Keratinocyte (primary cell): ENCODE measurements at regions not wholly inside any gene's neighbourhood (a gene's known extent, or its start where the extent isn't known, plus 50 kb on each side); places are given as distances from the start of the nearest gene placed in this dataset.

Experiments
- DNase-seq: peaks from one replicate; pipeline ENCODE4 v3.0.0-alpha.2; 2011; ENCODE audit warnings: low read depth, missing footprints, low spot score
- FAIRE-seq: peaks from 2 replicates; lab custom pipeline; 2011; peaks lifted over from hg19 to GRCh38; lab: Jason Lieb, UNC
- H2AFZ ChIP-seq: 2 replicates; pipeline ENCODE4 v1.6.0; 2012; ENCODE audit warnings: low read length, control low read depth, inconsistent platforms; ENCODE audit not compliant: control insufficient read depth
- H3K27ac ChIP-seq: 2 replicates; pipeline ENCODE4 v1.5.1; 2011; ENCODE audit warnings: low read length; ENCODE audit not compliant: control insufficient read depth, insufficient read depth
- H3K27me3 ChIP-seq: 3 replicates; pipeline ENCODE4 v1.6.0; 2011; ENCODE audit warnings: low read length; ENCODE audit not compliant: control insufficient read depth, insufficient read depth; ENCODE audit errors: extremely low read depth
- H3K36me3 ChIP-seq, 2 experiments: 2 replicates in 1 of 2; 3 replicates in 1 of 2; pipeline ENCODE4 v1.5.1; 2011; ENCODE audit warnings: low read length in 2 of 2, mild to moderate bottlenecking in 1 of 2; ENCODE audit not compliant: control insufficient read depth in 2 of 2, insufficient read depth in 2 of 2; ENCODE audit errors: extremely low read depth in 1 of 2
- H3K4me1 ChIP-seq: 3 replicates; pipeline ENCODE4 v1.5.1; 2011; ENCODE audit warnings: low read length; ENCODE audit not compliant: control insufficient read depth, insufficient read depth; ENCODE audit errors: extremely low read depth
- H3K4me2 ChIP-seq: 3 replicates; pipeline ENCODE4 v1.6.0; 2011; ENCODE audit warnings: low read depth, low read length; ENCODE audit not compliant: control insufficient read depth, insufficient read depth; ENCODE audit errors: extremely low read depth
- H3K4me3 ChIP-seq, 3 experiments: fragments of 200-600 bp in 1 of 3; sonication (generic) in 1 of 3; 2 replicates in 2 of 3; 3 replicates in 1 of 3; pipeline ENCODE4 v1.5.1; 2011 to 2016; ENCODE audit warnings: low read length in 3 of 3, mild to moderate bottlenecking in 3 of 3, control low read depth in 2 of 3, inconsistent platforms in 1 of 3, low read depth in 1 of 3, mixed read lengths in 1 of 3, mixed run types in 1 of 3, moderate library complexity in 1 of 3; ENCODE audit not compliant: control insufficient read depth in 2 of 3, insufficient read depth in 2 of 3; ENCODE audit errors: extremely low read depth in 1 of 3
- H3K79me2 ChIP-seq: 2 replicates; pipeline ENCODE4 v1.6.0; 2012; ENCODE audit warnings: low read length; ENCODE audit not compliant: control insufficient read depth, insufficient read depth
- H3K9ac ChIP-seq: 3 replicates; pipeline ENCODE4 v1.6.0; 2011; ENCODE audit warnings: low read length; ENCODE audit not compliant: control insufficient read depth, insufficient read depth; ENCODE audit errors: extremely low read depth
- H3K9me1 ChIP-seq: 3 replicates; pipeline ENCODE4 v1.6.0; 2011; ENCODE audit warnings: low read length; ENCODE audit not compliant: control insufficient read depth, insufficient read depth; ENCODE audit errors: extremely low read depth
- H3K9me3 ChIP-seq: 2 replicates; pipeline ENCODE4 v1.5.1; 2012; ENCODE audit warnings: low read depth, low read length; ENCODE audit not compliant: control insufficient read depth
- H4K20me1 ChIP-seq: 3 replicates; pipeline ENCODE4 v1.6.0; 2011; ENCODE audit warnings: low read length; ENCODE audit not compliant: control insufficient read depth, insufficient read depth; ENCODE audit errors: extremely low read depth
- CTCF ChIP-seq, 3 experiments: IDR thresholded peaks in 1 of 3; conservative IDR thresholded peaks in 1 of 3; optimal IDR thresholded peaks in 1 of 3; 2 replicates in 2 of 3; 3 replicates in 1 of 3; pipeline versions ENCODE3 to v1.5.1; 2011; ENCODE audit warnings: low read length in 3 of 3, mild to moderate bottlenecking in 3 of 3, moderate library complexity in 2 of 3, control low read depth in 1 of 3, inconsistent platforms in 1 of 3; ENCODE audit not compliant: insufficient read depth in 2 of 3; ENCODE audit errors: extremely low read depth in 1 of 3
- EZH2 ChIP-seq: IDR thresholded peaks from one replicate; pipeline ENCODE4 v1.6.1; 2012; ENCODE audit warnings: inconsistent platforms, mild to moderate bottlenecking, low read length, moderate library complexity
- dilution Hi-C: fragments of 300-500 bp; cut with MboI; formaldehyde crosslinking; loops from one replicate; pipeline ENCODE4 v1.7.0; 2020; ENCODE audit warnings: low sequenced_read_pairs; ENCODE audit not compliant: extremely low pct_ligation_motif_present

- no peak overlapping the region for H2AFZ ChIP-seq
- dilution Hi-C loops: no loop called here
- no peak for DNase-seq
- no peaks in the 10 kb centered on the region for H3K79me2 ChIP-seq
- no peak overlapping the region for H3K4me3 ChIP-seq
- no peak for FAIRE-seq
- H3K9me3 ChIP-seq: no peaks in the 10 kb centered on the region
- no peaks in the 10 kb centered on the region for H3K27me3 ChIP-seq
- no peaks in the 10 kb centered on the region for H3K9me1 ChIP-seq
- H3K27ac ChIP-seq: no peak overlapping the region
- H4K20me1 ChIP-seq: peaks cover 2% of the 10 kb centered on the region
- TF ChIP-seq CTCF (optimal IDR thresholded peaks at IDR 0.05 in 1 of 3, IDR thresholded peaks at IDR 0.05 in 1 of 3, conservative IDR thresholded peaks at IDR 0.05 in 1 of 3; ENCODE audit: extremely low read depth in 1 of 3, insufficient read depth in 2 of 3, low read length in 3 of 3) (no peak), EZH2 (no peak)
- H3K4me1 ChIP-seq: no peaks in the 10 kb centered on the region
- H3K9ac ChIP-seq: no peak overlapping the region
- no peaks in the 10 kb centered on the region for H3K36me3 ChIP-seq
- no peak overlapping the region for H3K4me2 ChIP-seq
These were observed 130.4 kb downstream of the CHST1 start for GRCh38 chr11:45535033-45535432.

GRCh38 chr11:45534132-45534531 lies 131.3 kb downstream of the CHST1 start:
- no peak for FAIRE-seq
- Histone ChIP-seq H3K4me1 (no peaks in the 10 kb centered on the region), H3K9me1 (no peaks in the 10 kb centered on the region), H3K79me2 (no peaks in the 10 kb centered on the region), H3K27me3 (no peaks in the 10 kb centered on the region), H3K9ac (no peak overlapping the region), H3K9me3 (no peaks in the 10 kb centered on the region), H3K4me2 (no peak overlapping the region), H3K36me3 (no peaks in the 10 kb centered on the region), H4K20me1 (peaks cover 2% of the 10 kb centered on the region), H3K4me3 (no peak overlapping the region), H2AFZ (no peak overlapping the region), H3K27ac (no peak overlapping the region)
- TF ChIP-seq EZH2: no peak
- no peak for TF ChIP-seq CTCF (optimal IDR thresholded peaks at IDR 0.05 in 1 of 3, IDR thresholded peaks at IDR 0.05 in 1 of 3, conservative IDR thresholded peaks at IDR 0.05 in 1 of 3; ENCODE audit: extremely low read depth in 1 of 3, insufficient read depth in 2 of 3, low read length in 3 of 3)
- no peak for DNase-seq
- dilution Hi-C loops: no loop called here
